ENCODE measurements at regions not wholly inside any gene's neighbourhood (a gene's known extent, or its start where the extent isn't known, plus 50 kb on each side); places are given as distances from the start of the nearest gene placed in this dataset.
A peak's percentile ranks its signal among the peaks of the same experiment; 100 is the strongest.

GRCh38 chr20:56933331-56933698 lies 304.2 kb downstream of the TFAP2C start:
- no peak for TF ChIP-seq CTCF (conservative IDR thresholded peaks at IDR 0.05)
- H3K4me3 ChIP-seq (ENCODE audit: low read length): no peak overlapping the region
- H3K9me3 Mint-ChIP-seq: peaks cover 2% of the 10 kb centered on the region
- 93 to 100% methylated on average over 3 of the region's 3 CpGs for WGBS, 2 experiments (ENCODE audit: insufficient coverage in 1 of 2, insufficient read length in 1 of 2)
- H3K27me3 ChIP-seq (ENCODE audit: control insufficient read depth, insufficient read depth, low read length, poor library complexity, severe bottlenecking): peaks cover 31% of the 10 kb centered on the region
- no peak overlapping the region for H3K27ac Mint-ChIP-seq
- H3K36me3 ChIP-seq (ENCODE audit: control insufficient read depth, insufficient read depth, low read length): no peaks in the 10 kb centered on the region
- peaks cover 5% of the 10 kb centered on the region for H3K4me1 Mint-ChIP-seq
- H3K27me3 Mint-ChIP-seq (ENCODE audit: insufficient read depth): peaks cover 24% of the 10 kb centered on the region
- no peak overlapping the region for H3K9ac ChIP-seq (ENCODE audit: extremely low read depth, low read length, poor library complexity, severe bottlenecking)
- no peak overlapping the region for H3K4me3 Mint-ChIP-seq
- no peaks in the 10 kb centered on the region for H3K36me3 Mint-ChIP-seq (ENCODE audit: low read depth)
- H3K9me3 ChIP-seq (ENCODE audit: control insufficient read depth, low read length): no peaks in the 10 kb centered on the region
- no peaks in the 10 kb centered on the region for H3K4me1 ChIP-seq (ENCODE audit: control insufficient read depth, insufficient read depth, low read length)
- DNase-seq: no peak
- no peak overlapping the region for H3K27ac ChIP-seq (ENCODE audit: low read depth, low read length)

- Histone ChIP-seq H3K4me1 (ENCODE audit: control insufficient read depth, insufficient read depth, low read length) (no peaks in the 10 kb centered on the region), H3K9ac (ENCODE audit: extremely low read depth, low read length, poor library complexity, severe bottlenecking) (no peak overlapping the region), H3K36me3 (ENCODE audit: control insufficient read depth, insufficient read depth, low read length) (no peaks in the 10 kb centered on the region), H3K9me3 (ENCODE audit: control insufficient read depth, low read length) (no peaks in the 10 kb centered on the region), H3K27me3 (ENCODE audit: control insufficient read depth, insufficient read depth, low read length, poor library complexity, severe bottlenecking) (peaks cover 15% of the 10 kb centered on the region), H3K27ac (ENCODE audit: low read depth, low read length) (peak overlapping the region; percentile 44), H3K4me3 (ENCODE audit: low read length) (no peak overlapping the region)
- DNase-seq: no peak
- Mint-ChIP-seq H3K36me3 (ENCODE audit: low read depth) (no peaks in the 10 kb centered on the region), H3K9me3 (peaks cover 2% of the 10 kb centered on the region), H3K4me3 (no peak overlapping the region), H3K4me1 (no peaks in the 10 kb centered on the region), H3K27ac (no peak overlapping the region), H3K27me3 (ENCODE audit: insufficient read depth) (peaks cover 13% of the 10 kb centered on the region)
- 93 to 94% methylated on average over 6 of the region's 6 CpGs for WGBS, 2 experiments (ENCODE audit: insufficient coverage in 1 of 2, insufficient read length in 1 of 2)
- TF ChIP-seq CTCF (conservative IDR thresholded peaks at IDR 0.05): no peak
Observed at GRCh38 chr20:56934888-56935287, 305.8 kb downstream of the TFAP2C start.

GRCh38 chr20:56940466-56940865 lies 311.4 kb downstream of the TFAP2C start:
- no peaks in the 10 kb centered on the region for H3K4me1 ChIP-seq (ENCODE audit: control insufficient read depth, insufficient read depth, low read length)
- H3K27ac Mint-ChIP-seq: no peak overlapping the region
- H3K36me3 Mint-ChIP-seq (ENCODE audit: low read depth): no peaks in the 10 kb centered on the region
- peaks cover 5% of the 10 kb centered on the region for H3K27me3 ChIP-seq (ENCODE audit: control insufficient read depth, insufficient read depth, low read length, poor library complexity, severe bottlenecking)
- DNase-seq: no peak
- peaks cover 5% of the 10 kb centered on the region for H3K4me1 Mint-ChIP-seq
- H3K4me3 Mint-ChIP-seq: no peak overlapping the region
- peaks cover 2% of the 10 kb centered on the region for H3K9me3 Mint-ChIP-seq
- H3K27ac ChIP-seq (ENCODE audit: low read depth, low read length): no peak overlapping the region
- TF ChIP-seq CTCF (conservative IDR thresholded peaks at IDR 0.05): no peak
- no peak overlapping the region for H3K4me3 ChIP-seq (ENCODE audit: low read length)
- no peaks in the 10 kb centered on the region for H3K9me3 ChIP-seq (ENCODE audit: control insufficient read depth, low read length)
- no peaks in the 10 kb centered on the region for H3K36me3 ChIP-seq (ENCODE audit: control insufficient read depth, insufficient read depth, low read length)
- peaks cover 12% of the 10 kb centered on the region for H3K27me3 Mint-ChIP-seq (ENCODE audit: insufficient read depth)
- H3K9ac ChIP-seq (ENCODE audit: extremely low read depth, low read length, poor library complexity, severe bottlenecking): no peak overlapping the region

Data from endodermal cell (in vitro differentiated cells).